WTC11 (cell line): ENCODE measurements at regions not wholly inside any gene's neighbourhood (a gene's known extent, or its start where the extent isn't known, plus 50 kb on each side); places are given as distances from the start of the nearest gene placed in this dataset.

Source experiments
- ATAC-seq: fragments of 200-7000 bp; cut with Tn5 transposase; 2 replicates; pipeline ENCODE4 v1.10.0; 2021; ENCODE audit warnings: mild to moderate bottlenecking, moderate library complexity
- CTCF ChIA-PET: fragments of 300-600 bp; sonication (Branson Sonifier 250); formaldehyde crosslinking; loops from one replicate; lab custom pipeline; 2021; ENCODE audit warnings: antibody characterized with exemption; lab: Charles Lee
- POLR2A ChIA-PET: fragments of 350-600 bp; sonication (Branson Sonifier 250); formaldehyde crosslinking; loops from one replicate; lab custom pipeline; 2021; ENCODE audit warnings: antibody characterized with exemption; lab: Charles Lee
- DNase-seq: peaks from one replicate; pipeline ENCODE4 v3.0.0; 2021; ENCODE audit warnings: low spot score
- H3K27ac Mint-ChIP-seq: 2 replicates; pipeline ENCODE4 v1.8.0; 2021; ENCODE audit warnings: mixed read lengths
- H3K27me3 Mint-ChIP-seq: 2 replicates; pipeline ENCODE4 v1.8.0; 2021; ENCODE audit warnings: low read depth, mild to moderate bottlenecking, moderate library complexity, mixed read lengths
- H3K36me3 Mint-ChIP-seq: 2 replicates; pipeline ENCODE4 v1.8.0; 2021; ENCODE audit warnings: mixed read lengths
- H3K4me1 Mint-ChIP-seq: 2 replicates; pipeline ENCODE4 v1.8.0; 2022; ENCODE audit warnings: mixed read lengths
- H3K4me3 Mint-ChIP-seq: 2 replicates; pipeline ENCODE4 v1.8.0; 2021; ENCODE audit warnings: mild to moderate bottlenecking, moderate library complexity, mixed read lengths
- H3K9me3 Mint-ChIP-seq: 2 replicates; pipeline ENCODE4 v1.8.0; 2021; ENCODE audit warnings: mixed read lengths
- ELF4 ChIP-seq: sonication (generic); formaldehyde crosslinking; IDR thresholded peaks from 2 replicates; pipeline ENCODE4 v1.8.1; 2022; ENCODE audit warnings: low read depth, mild to moderate bottlenecking, moderate library complexity, missing genetic modification reagents
- FOXJ3 ChIP-seq: sonication (generic); formaldehyde crosslinking; IDR thresholded peaks from 2 replicates; pipeline ENCODE4 v1.9.0; 2021; ENCODE audit warnings: missing genetic modification reagents, mild to moderate bottlenecking, borderline replicate concordance
- GABPB1 ChIP-seq: sonication (generic); formaldehyde crosslinking; IDR thresholded peaks from 2 replicates; pipeline ENCODE4 v1.8.1; 2023; ENCODE audit warnings: mild to moderate bottlenecking, missing genetic modification reagents
- PRRX2 ChIP-seq: fragments of 250-450 bp; sonication (Bioruptor Pico); IDR thresholded peaks from 2 replicates; pipeline ENCODE4 v1.8.0; 2021; ENCODE audit warnings: mild to moderate bottlenecking
- RELA ChIP-seq: sonication (generic); formaldehyde crosslinking; IDR thresholded peaks from 2 replicates; pipeline ENCODE4 v1.8.1; 2022; ENCODE audit warnings: missing genetic modification reagents, mild to moderate bottlenecking, borderline replicate concordance
- SMAD4 ChIP-seq: sonication (generic); formaldehyde crosslinking; IDR thresholded peaks from 2 replicates; pipeline ENCODE4 v1.8.0; 2022; ENCODE audit warnings: mild to moderate bottlenecking, missing genetic modification reagents
- TP53 ChIP-seq: sonication (generic); formaldehyde crosslinking; IDR thresholded peaks from 2 replicates; pipeline ENCODE4 v1.8.1; 2023; ENCODE audit warnings: mild to moderate bottlenecking, missing genetic modification reagents
- ZBTB21 ChIP-seq: sonication (generic); formaldehyde crosslinking; IDR thresholded peaks from 2 replicates; pipeline ENCODE4 v1.8.1; 2023; ENCODE audit warnings: mild to moderate bottlenecking, missing genetic modification reagents, borderline replicate concordance
- TF ChIP-seq, protein P1 (sequence below): fragments of 250-450 bp; sonication (Bioruptor Pico); IDR thresholded peaks from 2 replicates; pipeline ENCODE4 v1.9.0; 2021; ENCODE audit warnings: mild to moderate bottlenecking, borderline replicate concordance
- TF ChIP-seq, protein P2 (sequence below): fragments of 250-450 bp; sonication (Bioruptor Pico); conservative IDR thresholded peaks from 2 replicates; pipeline ENCODE4 v1.9.0; 2021; ENCODE audit warnings: mild to moderate bottlenecking
- TF ChIP-seq, protein P3 (sequence below): fragments of 250-450 bp; sonication (Bioruptor Pico); IDR thresholded peaks from 2 replicates; pipeline ENCODE4 v1.8.0; 2021; ENCODE audit warnings: mild to moderate bottlenecking
- TF ChIP-seq, protein P4 (sequence below): sonication (generic); formaldehyde crosslinking; IDR thresholded peaks from 2 replicates; pipeline ENCODE4 v1.8.0; 2022; ENCODE audit warnings: missing genetic modification reagents
- TF ChIP-seq, protein P5 (sequence below): sonication (generic); formaldehyde crosslinking; IDR thresholded peaks from 2 replicates; pipeline ENCODE4 v1.8.1; 2023; ENCODE audit warnings: mild to moderate bottlenecking, missing genetic modification reagents, moderate library complexity
- TF ChIP-seq, protein P6 (sequence below): sonication (generic); formaldehyde crosslinking; IDR thresholded peaks from 2 replicates; pipeline ENCODE4 v1.8.1; 2022; ENCODE audit warnings: low read depth, missing genetic modification reagents, borderline replicate concordance
- TF ChIP-seq, protein P7 (sequence below): fragments of 250-450 bp; sonication (Bioruptor Pico); IDR thresholded peaks from 2 replicates; pipeline ENCODE4 v1.9.0; 2021; ENCODE audit warnings: mild to moderate bottlenecking

DNA sequence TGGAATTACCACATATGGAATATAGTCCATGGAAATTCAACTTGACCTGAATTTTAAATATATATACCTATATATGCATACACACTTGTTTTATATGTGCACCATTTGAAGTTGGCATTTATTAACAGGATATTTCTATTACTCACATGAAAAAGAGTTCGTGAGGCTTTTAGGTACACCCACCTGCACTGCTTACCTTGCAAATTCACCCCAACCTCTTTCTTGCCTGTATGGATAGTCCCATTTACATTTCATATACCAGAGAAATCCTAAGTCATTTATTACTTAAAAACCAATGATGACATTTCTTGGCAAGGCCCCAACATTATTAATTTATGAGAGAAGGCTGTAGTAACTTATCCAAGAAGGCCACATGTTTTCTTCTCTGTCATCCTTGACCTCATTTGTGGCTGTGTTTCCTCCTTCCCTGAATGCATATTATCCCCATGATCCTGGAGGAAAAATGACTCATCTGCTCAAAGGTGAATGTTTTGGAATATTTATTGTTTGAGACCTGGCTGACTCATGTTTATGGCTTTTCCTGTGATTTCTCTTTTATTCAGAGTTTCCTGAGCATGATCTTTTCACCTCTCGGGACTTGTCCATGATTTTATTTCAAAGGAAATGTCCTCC lies 62.2 kb upstream of the FAM241A start:
- POLR2A ChIA-PET: interaction anchor here (0.6 kb wide), 1 partner anchor 48 kb away, joined by 3 read pairs; no protein-coding TSS in a partner anchor
- H3K9me3 Mint-ChIP-seq: 0 out of 2 replicates have a peak, but pooled peaks cover 6% of the 10 kb centered on the region
- H3K27ac Mint-ChIP-seq: no peak overlapping the region
- H3K36me3 Mint-ChIP-seq: no peaks in the 10 kb centered on the region
- TF ChIP-seq PRRX2 (CRISPR knock-in tag) (no peak), TP53 (no peak), FOXJ3 (CRISPR knock-in tag) (no peak), RELA (no peak), SMAD4 (CRISPR knock-in tag) (no peak)
- TF ChIP-seq, protein P1, sequence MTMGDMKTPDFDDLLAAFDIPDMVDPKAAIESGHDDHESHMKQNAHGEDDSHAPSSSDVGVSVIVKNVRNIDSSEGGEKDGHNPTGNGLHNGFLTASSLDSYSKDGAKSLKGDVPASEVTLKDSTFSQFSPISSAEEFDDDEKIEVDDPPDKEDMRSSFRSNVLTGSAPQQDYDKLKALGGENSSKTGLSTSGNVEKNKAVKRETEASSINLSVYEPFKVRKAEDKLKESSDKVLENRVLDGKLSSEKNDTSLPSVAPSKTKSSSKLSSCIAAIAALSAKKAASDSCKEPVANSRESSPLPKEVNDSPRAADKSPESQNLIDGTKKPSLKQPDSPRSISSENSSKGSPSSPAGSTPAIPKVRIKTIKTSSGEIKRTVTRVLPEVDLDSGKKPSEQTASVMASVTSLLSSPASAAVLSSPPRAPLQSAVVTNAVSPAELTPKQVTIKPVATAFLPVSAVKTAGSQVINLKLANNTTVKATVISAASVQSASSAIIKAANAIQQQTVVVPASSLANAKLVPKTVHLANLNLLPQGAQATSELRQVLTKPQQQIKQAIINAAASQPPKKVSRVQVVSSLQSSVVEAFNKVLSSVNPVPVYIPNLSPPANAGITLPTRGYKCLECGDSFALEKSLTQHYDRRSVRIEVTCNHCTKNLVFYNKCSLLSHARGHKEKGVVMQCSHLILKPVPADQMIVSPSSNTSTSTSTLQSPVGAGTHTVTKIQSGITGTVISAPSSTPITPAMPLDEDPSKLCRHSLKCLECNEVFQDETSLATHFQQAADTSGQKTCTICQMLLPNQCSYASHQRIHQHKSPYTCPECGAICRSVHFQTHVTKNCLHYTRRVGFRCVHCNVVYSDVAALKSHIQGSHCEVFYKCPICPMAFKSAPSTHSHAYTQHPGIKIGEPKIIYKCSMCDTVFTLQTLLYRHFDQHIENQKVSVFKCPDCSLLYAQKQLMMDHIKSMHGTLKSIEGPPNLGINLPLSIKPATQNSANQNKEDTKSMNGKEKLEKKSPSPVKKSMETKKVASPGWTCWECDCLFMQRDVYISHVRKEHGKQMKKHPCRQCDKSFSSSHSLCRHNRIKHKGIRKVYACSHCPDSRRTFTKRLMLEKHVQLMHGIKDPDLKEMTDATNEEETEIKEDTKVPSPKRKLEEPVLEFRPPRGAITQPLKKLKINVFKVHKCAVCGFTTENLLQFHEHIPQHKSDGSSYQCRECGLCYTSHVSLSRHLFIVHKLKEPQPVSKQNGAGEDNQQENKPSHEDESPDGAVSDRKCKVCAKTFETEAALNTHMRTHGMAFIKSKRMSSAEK (CRISPR knock-in tag): no peak
- TF ChIP-seq, protein P2, sequence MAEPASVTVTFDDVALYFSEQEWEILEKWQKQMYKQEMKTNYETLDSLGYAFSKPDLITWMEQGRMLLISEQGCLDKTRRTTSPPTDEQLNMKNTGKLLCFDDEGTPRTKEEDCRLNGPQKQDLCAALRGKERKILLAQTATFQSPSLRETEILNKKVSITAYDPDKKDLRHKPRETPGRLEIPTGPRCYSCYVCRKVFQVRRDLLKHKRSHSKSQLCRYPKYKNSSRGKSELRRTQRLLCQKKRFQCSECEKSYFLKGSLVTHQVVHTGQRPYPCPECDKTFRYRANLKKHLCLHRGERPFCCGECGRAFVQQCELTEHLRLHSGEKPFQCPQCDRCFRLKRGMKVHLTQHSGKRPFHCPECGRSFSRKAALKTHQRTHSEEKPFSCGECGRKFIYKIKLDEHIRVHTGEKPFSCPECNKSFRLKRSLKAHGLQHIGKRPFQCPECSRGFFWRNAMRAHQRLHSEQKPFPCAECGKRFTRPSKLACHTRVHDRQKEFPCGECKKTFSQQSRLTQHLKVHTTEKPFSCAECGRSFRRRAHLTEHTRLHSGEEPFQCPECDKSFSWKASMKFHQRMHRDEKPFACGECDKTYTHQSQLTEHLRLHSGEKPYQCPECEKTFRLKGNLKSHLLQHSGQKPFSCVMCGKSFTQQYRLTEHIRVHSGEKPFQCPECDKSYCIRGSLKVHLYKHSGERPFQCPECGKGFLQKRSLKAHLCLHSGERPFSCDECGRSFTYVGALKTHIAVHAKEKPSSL (CRISPR knock-in tag): no peak
- TF ChIP-seq, protein P3, sequence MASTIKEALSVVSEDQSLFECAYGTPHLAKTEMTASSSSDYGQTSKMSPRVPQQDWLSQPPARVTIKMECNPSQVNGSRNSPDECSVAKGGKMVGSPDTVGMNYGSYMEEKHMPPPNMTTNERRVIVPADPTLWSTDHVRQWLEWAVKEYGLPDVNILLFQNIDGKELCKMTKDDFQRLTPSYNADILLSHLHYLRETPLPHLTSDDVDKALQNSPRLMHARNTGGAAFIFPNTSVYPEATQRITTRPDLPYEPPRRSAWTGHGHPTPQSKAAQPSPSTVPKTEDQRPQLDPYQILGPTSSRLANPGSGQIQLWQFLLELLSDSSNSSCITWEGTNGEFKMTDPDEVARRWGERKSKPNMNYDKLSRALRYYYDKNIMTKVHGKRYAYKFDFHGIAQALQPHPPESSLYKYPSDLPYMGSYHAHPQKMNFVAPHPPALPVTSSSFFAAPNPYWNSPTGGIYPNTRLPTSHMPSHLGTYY (CRISPR knock-in tag): no peak
- TF ChIP-seq, protein P4, sequence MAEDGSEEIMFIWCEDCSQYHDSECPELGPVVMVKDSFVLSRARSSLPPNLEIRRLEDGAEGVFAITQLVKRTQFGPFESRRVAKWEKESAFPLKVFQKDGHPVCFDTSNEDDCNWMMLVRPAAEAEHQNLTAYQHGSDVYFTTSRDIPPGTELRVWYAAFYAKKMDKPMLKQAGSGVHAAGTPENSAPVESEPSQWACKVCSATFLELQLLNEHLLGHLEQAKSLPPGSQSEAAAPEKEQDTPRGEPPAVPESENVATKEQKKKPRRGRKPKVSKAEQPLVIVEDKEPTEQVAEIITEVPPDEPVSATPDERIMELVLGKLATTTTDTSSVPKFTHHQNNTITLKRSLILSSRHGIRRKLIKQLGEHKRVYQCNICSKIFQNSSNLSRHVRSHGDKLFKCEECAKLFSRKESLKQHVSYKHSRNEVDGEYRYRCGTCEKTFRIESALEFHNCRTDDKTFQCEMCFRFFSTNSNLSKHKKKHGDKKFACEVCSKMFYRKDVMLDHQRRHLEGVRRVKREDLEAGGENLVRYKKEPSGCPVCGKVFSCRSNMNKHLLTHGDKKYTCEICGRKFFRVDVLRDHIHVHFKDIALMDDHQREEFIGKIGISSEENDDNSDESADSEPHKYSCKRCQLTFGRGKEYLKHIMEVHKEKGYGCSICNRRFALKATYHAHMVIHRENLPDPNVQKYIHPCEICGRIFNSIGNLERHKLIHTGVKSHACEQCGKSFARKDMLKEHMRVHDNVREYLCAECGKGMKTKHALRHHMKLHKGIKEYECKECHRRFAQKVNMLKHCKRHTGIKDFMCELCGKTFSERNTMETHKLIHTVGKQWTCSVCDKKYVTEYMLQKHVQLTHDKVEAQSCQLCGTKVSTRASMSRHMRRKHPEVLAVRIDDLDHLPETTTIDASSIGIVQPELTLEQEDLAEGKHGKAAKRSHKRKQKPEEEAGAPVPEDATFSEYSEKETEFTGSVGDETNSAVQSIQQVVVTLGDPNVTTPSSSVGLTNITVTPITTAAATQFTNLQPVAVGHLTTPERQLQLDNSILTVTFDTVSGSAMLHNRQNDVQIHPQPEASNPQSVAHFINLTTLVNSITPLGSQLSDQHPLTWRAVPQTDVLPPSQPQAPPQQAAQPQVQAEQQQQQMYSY (CRISPR knock-in tag): no peak
- H3K4me3 Mint-ChIP-seq: no peak overlapping the region
- DNase-seq (no peak), ATAC-seq (no peak)
- CTCF ChIA-PET: no interaction called here
- H3K4me1 Mint-ChIP-seq: peaks cover 18% of the 10 kb centered on the region
- peaks cover 4% of the 10 kb centered on the region; the same call in 1 of the 2 replicates for H3K27me3 Mint-ChIP-seq

DNA sequence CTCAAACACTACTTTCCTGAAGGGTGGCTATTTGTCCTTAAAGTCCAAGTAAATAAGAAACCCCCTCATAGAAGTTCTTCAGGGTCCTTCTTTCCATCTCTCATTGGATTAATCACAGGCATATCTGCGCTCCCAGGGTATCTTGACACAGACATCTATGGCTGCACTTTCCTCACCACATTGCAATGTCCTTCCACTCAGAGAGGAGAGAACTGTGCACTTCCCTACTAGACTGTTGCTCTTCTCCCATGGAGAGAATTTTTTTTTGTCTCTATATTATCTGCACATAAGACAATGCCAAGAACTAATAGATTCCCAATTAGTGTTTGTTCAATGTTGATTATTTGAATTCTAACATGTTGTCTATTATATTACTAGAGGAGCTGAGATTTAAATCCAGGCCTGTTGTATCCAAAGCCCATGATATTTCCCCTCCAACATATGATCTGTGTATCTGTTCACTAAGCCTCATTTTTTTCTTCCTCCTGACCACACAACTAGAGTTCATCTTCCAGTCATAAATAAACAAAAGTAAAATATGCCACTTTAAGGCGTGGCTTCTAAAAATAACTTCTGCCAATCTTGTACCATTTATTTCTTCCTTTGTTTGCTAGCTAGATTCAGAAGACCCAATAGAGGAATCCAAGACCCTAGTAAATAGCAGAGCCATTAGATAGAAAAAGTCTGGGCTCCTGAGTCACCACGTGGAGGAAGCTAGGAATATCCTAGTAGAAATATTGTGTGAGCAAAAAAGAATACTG lies 61.5 kb upstream of the FAM241A start:
- peaks cover 18% of the 10 kb centered on the region for H3K4me1 Mint-ChIP-seq
- H3K27me3 Mint-ChIP-seq: peaks cover 8% of the 10 kb centered on the region; the same call in 1 of the 2 replicates
- H3K36me3 Mint-ChIP-seq: no peaks in the 10 kb centered on the region
- DNase-seq: no peak
- H3K27ac Mint-ChIP-seq: no peak overlapping the region
- ATAC-seq: no peak
- ChIA-PET POLR2A (no interaction called here), CTCF (no interaction called here)
- 0 out of 2 replicates have a peak, but pooled peaks cover 6% of the 10 kb centered on the region for H3K9me3 Mint-ChIP-seq
- no peak overlapping the region for H3K4me3 Mint-ChIP-seq
- TF ChIP-seq, protein P5, sequence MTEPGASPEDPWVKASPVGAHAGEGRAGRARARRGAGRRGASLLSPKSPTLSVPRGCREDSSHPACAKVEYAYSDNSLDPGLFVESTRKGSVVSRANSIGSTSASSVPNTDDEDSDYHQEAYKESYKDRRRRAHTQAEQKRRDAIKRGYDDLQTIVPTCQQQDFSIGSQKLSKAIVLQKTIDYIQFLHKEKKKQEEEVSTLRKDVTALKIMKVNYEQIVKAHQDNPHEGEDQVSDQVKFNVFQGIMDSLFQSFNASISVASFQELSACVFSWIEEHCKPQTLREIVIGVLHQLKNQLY (CRISPR knock-in tag): no peak
- TF ChIP-seq, protein P6, sequence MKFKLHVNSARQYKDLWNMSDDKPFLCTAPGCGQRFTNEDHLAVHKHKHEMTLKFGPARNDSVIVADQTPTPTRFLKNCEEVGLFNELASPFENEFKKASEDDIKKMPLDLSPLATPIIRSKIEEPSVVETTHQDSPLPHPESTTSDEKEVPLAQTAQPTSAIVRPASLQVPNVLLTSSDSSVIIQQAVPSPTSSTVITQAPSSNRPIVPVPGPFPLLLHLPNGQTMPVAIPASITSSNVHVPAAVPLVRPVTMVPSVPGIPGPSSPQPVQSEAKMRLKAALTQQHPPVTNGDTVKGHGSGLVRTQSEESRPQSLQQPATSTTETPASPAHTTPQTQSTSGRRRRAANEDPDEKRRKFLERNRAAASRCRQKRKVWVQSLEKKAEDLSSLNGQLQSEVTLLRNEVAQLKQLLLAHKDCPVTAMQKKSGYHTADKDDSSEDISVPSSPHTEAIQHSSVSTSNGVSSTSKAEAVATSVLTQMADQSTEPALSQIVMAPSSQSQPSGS (CRISPR knock-in tag): no peak
- TF ChIP-seq GABPB1 (CRISPR knock-in tag) (no peak), ZBTB21 (CRISPR knock-in tag) (no peak), RELA (no peak), ELF4 (CRISPR knock-in tag) (no peak)
- TF ChIP-seq, protein P7, sequence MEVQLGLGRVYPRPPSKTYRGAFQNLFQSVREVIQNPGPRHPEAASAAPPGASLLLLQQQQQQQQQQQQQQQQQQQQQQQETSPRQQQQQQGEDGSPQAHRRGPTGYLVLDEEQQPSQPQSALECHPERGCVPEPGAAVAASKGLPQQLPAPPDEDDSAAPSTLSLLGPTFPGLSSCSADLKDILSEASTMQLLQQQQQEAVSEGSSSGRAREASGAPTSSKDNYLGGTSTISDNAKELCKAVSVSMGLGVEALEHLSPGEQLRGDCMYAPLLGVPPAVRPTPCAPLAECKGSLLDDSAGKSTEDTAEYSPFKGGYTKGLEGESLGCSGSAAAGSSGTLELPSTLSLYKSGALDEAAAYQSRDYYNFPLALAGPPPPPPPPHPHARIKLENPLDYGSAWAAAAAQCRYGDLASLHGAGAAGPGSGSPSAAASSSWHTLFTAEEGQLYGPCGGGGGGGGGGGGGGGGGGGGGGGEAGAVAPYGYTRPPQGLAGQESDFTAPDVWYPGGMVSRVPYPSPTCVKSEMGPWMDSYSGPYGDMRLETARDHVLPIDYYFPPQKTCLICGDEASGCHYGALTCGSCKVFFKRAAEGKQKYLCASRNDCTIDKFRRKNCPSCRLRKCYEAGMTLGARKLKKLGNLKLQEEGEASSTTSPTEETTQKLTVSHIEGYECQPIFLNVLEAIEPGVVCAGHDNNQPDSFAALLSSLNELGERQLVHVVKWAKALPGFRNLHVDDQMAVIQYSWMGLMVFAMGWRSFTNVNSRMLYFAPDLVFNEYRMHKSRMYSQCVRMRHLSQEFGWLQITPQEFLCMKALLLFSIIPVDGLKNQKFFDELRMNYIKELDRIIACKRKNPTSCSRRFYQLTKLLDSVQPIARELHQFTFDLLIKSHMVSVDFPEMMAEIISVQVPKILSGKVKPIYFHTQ (CRISPR knock-in tag): no peak
